DOHH2 (cell line): ENCODE measurements at regions not wholly inside any gene's neighbourhood (a gene's known extent, or its start where the extent isn't known, plus 50 kb on each side); places are given as distances from the start of the nearest gene placed in this dataset.

Experiments used
- CTCF ChIP-seq: fragments of 200-600 bp; sonication (generic); IDR thresholded peaks from one replicate; pipeline ENCODE4 v1.5.1; 2014; ENCODE audit warnings: antibody characterized with exemption, mild to moderate bottlenecking, low read depth, low read length; ENCODE audit not compliant: poor library complexity, severe bottlenecking
- EZH2phosphoT487 ChIP-seq: fragments of 200-600 bp; sonication (generic); IDR thresholded peaks from 2 replicates; pipeline ENCODE4 v1.6.1; 2017; ENCODE audit warnings: borderline replicate concordance, mild to moderate bottlenecking, antibody characterized with exemption, low read length, moderate library complexity, mixed read lengths

GRCh38 chrX:46198858-46199257 lies 346.4 kb downstream of the ZNF674 start:
- TF ChIP-seq CTCF (no peak), EZH2phosphoT487 (no peak)
